ENCODE measurements at regions not wholly inside any gene's neighbourhood (a gene's known extent, or its start where the extent isn't known, plus 50 kb on each side); places are given as distances from the start of the nearest gene placed in this dataset.

- Histone ChIP-seq H2AK9ac (replicated peaks; ENCODE audit: low read depth, low read length, poor library complexity) (no peak overlapping the region), H2AFZ (replicated peaks; ENCODE audit: low read length, poor library complexity) (no peak overlapping the region), H2BK15ac (ENCODE audit: low read depth, low read length) (no peak overlapping the region), H3K4ac (ENCODE audit: low read depth, low read length) (no peak overlapping the region), H3K56ac (ENCODE audit: extremely low read depth, insufficient read depth, low read length) (no peak overlapping the region), H2AK5ac (ENCODE audit: low read depth, low read length) (no peak overlapping the region), H3K9me1 (ENCODE audit: insufficient read depth, low read length) (no peaks in the 10 kb centered on the region), H2BK20ac (ENCODE audit: low read depth, low read length) (no peak overlapping the region), H3K4me3 (ENCODE audit: insufficient read depth, low read depth, low read length) (no peak overlapping the region), H4K20me1 (ENCODE audit: insufficient read depth, low read length) (no peaks in the 10 kb centered on the region), H4K5ac (ENCODE audit: low read depth, low read length) (no peak overlapping the region), H3K27ac (ENCODE audit: insufficient read depth, low read length) (no peak overlapping the region), H4K8ac (ENCODE audit: low read depth in 2 of 2, low read length in 2 of 2) (no peak overlapping the region), H3K9me3 (ENCODE audit: control insufficient read depth, insufficient read depth, low read length) (peaks cover 6% of the 10 kb centered on the region), H3K79me1 (ENCODE audit: low read depth in 1 of 2, low read length in 2 of 2) (no peaks in the 10 kb centered on the region), H3K36me3 (ENCODE audit: control insufficient read depth, insufficient read depth, low read length) (no peaks in the 10 kb centered on the region), H4K91ac (ENCODE audit: insufficient read depth, low read depth, low read length) (no peak overlapping the region), H3K4me1 (ENCODE audit: control insufficient read depth, insufficient read depth, low read length) (no peaks in the 10 kb centered on the region), H3K9ac (ENCODE audit: low read depth, low read length) (no peak overlapping the region), H3K14ac (replicated peaks; ENCODE audit: low read depth, low read length) (no peak overlapping the region), H3K4me2 (ENCODE audit: low read depth, low read length) (no peak overlapping the region), H2BK120ac (ENCODE audit: low read depth, low read length) (no peak overlapping the region), H3K27me3 (ENCODE audit: control insufficient read depth, insufficient read depth, low read length) (no peaks in the 10 kb centered on the region), H2BK5ac (ENCODE audit: low read depth, low read length, poor library complexity, severe bottlenecking) (no peak overlapping the region), H3K18ac (ENCODE audit: low read depth, low read length) (no peak overlapping the region), H3K23ac (ENCODE audit: low read depth, low read length) (no peak overlapping the region)
- DNase-seq (no peak), ATAC-seq (ENCODE audit: low read depth) (no peak)
- intact Hi-C loops (cut with micrococcal nuclease), result no loop called here
- TF ChIP-seq RCOR1 (IDR thresholded peaks at IDR 0.05; ENCODE audit: insufficient replicate concordance, low read length) (no peak), CEBPB (IDR thresholded peaks at IDR 0.05; ENCODE audit: low read depth, low read length) (no peak), CHD1 (IDR thresholded peaks at IDR 0.05; ENCODE audit: low read depth, low read length) (no peak), USF2 (IDR thresholded peaks at IDR 0.05; ENCODE audit: low read depth, low read length) (no peak), POLR2A (IDR thresholded peaks at IDR 0.05; ENCODE audit: low read depth, low read length) (no peak), MAFK (IDR thresholded peaks at IDR 0.05; ENCODE audit: low read depth, low read length) (no peak), ELK1 (IDR thresholded peaks at IDR 0.05; ENCODE audit: borderline replicate concordance, low read depth, low read length) (no peak), RFX5 (IDR thresholded peaks at IDR 0.05; ENCODE audit: low read depth, low read length) (no peak), FOS (IDR thresholded peaks at IDR 0.05; ENCODE audit: low read depth, low read length) (no peak), RAD21 (IDR thresholded peaks at IDR 0.05; ENCODE audit: low read length) (no peak), BHLHE40 (IDR thresholded peaks at IDR 0.05; ENCODE audit: low read depth, low read length) (no peak), SMC3 (IDR thresholded peaks at IDR 0.05; ENCODE audit: low read depth, low read length) (no peak), NFE2L2 (IDR thresholded peaks at IDR 0.05; ENCODE audit: low read depth, low read length) (no peak), MAZ (IDR thresholded peaks at IDR 0.05; ENCODE audit: borderline replicate concordance, low read depth, low read length) (no peak), CTCF (conservative IDR thresholded peaks at IDR 0.05; ENCODE audit: low read depth, low read length) (no peak)
- ChIA-PET POLR2A (ENCODE audit: unreplicated experiment) (no interaction called here), CTCF (no interaction called here)
- dilution Hi-C loops (cut with HindIII; ENCODE audit: low sequenced_read_pairs, unreplicated experiment), result no loop called here
- WGBS, 2 experiments (ENCODE audit: extremely low coverage in 2 of 2, insufficient read length in 1 of 2), result no CpG with 5 or more reads among the region's 1 CpG
- no TSS peak for BruUV-seq (replicated peaks)
- in situ Hi-C loops (cut with MboI; ENCODE audit: low sequenced_read_pairs), result no loop called here
These were observed 606.7 kb downstream of the EPHA5 start for GRCh38 chr4:65063601-65064000.

Measured in IMR-90 (cell line).